Skeletal muscle satellite cell (primary cell): ENCODE measurements at regions not wholly inside any gene's neighbourhood (a gene's known extent, or its start where the extent isn't known, plus 50 kb on each side); places are given as distances from the start of the nearest gene placed in this dataset.

ENCODE experiments used
- H3K27me3 ChIP-seq: 2 replicates; pipeline ENCODE4 v1.7.0; 2013; ENCODE audit warnings: low read length; ENCODE audit not compliant: control insufficient read depth, insufficient read depth
- H3K36me3 ChIP-seq: 2 replicates; pipeline ENCODE4 v1.7.0; 2013; ENCODE audit warnings: mild to moderate bottlenecking, control low read depth, low read length; ENCODE audit not compliant: insufficient read depth
- H3K4me1 ChIP-seq: 2 replicates; pipeline ENCODE4 v1.7.0; 2013; ENCODE audit warnings: low read length; ENCODE audit not compliant: control insufficient read depth, insufficient read depth
- H3K4me2 ChIP-seq: 2 replicates; pipeline ENCODE4 v1.7.0; 2013; ENCODE audit warnings: mild to moderate bottlenecking, low read length
- H3K4me3 ChIP-seq: 2 replicates; pipeline ENCODE4 v1.7.0; 2013; ENCODE audit warnings: low read length
- H3K9ac ChIP-seq: 2 replicates; pipeline ENCODE4 v1.7.0; 2013; ENCODE audit warnings: mild to moderate bottlenecking, low read depth, low read length, moderate library complexity
- H3K9me3 ChIP-seq: replicated peaks from 2 replicates; pipeline ENCODE4 v1.7.0; 2013; ENCODE audit warnings: mild to moderate bottlenecking, control low read depth, low read length

- Histone ChIP-seq H3K4me1 (peaks cover 11% of the 10 kb centered on the region), H3K9ac (no peak overlapping the region), H3K9me3 (no peaks in the 10 kb centered on the region), H3K4me3 (no peak overlapping the region), H3K36me3 (no peaks in the 10 kb centered on the region), H3K27me3 (no peaks in the 10 kb centered on the region), H3K4me2 (no peak overlapping the region)
These were observed 273.7 kb upstream of the AMIGO2 start for GRCh38 chr12:47353508-47353907.

GRCh38 chr12:47352067-47352466 is 272.3 kb upstream of the AMIGO2 start:
- Histone ChIP-seq H3K4me1 (peaks cover 11% of the 10 kb centered on the region), H3K4me3 (no peak overlapping the region), H3K9me3 (no peaks in the 10 kb centered on the region), H3K36me3 (no peaks in the 10 kb centered on the region), H3K9ac (no peak overlapping the region), H3K27me3 (no peaks in the 10 kb centered on the region), H3K4me2 (no peak overlapping the region)

- Histone ChIP-seq H3K9me3 (no peaks in the 10 kb centered on the region), H3K4me1 (peaks cover 10% of the 10 kb centered on the region)
These were observed 271.8 kb upstream of the AMIGO2 start for GRCh38 chr12:47351526-47351925.

GRCh38 chr12:47350062-47350408 is 270.3 kb upstream of the AMIGO2 start:
- Histone ChIP-seq H3K36me3 (no peaks in the 10 kb centered on the region), H3K9me3 (no peaks in the 10 kb centered on the region), H3K4me3 (no peak overlapping the region), H3K4me1 (peaks cover 4% of the 10 kb centered on the region), H3K4me2 (no peak overlapping the region), H3K9ac (no peak overlapping the region), H3K27me3 (no peaks in the 10 kb centered on the region)

More at GRCh38 chr12:47351526-47351925, 271.8 kb upstream of the AMIGO2 start:
- Histone ChIP-seq H3K4me2 (no peak overlapping the region), H3K36me3 (no peaks in the 10 kb centered on the region), H3K9ac (no peak overlapping the region), H3K27me3 (no peaks in the 10 kb centered on the region), H3K4me3 (no peak overlapping the region)

- peaks cover 4% of the 10 kb centered on the region for H3K4me1 ChIP-seq
- H3K27me3 ChIP-seq: no peaks in the 10 kb centered on the region
- H3K4me2 ChIP-seq: no peak overlapping the region
- H3K36me3 ChIP-seq: no peaks in the 10 kb centered on the region
- H3K9ac ChIP-seq: no peak overlapping the region
- H3K9me3 ChIP-seq: no peaks in the 10 kb centered on the region
- no peak overlapping the region for H3K4me3 ChIP-seq
These were observed 269.6 kb upstream of the AMIGO2 start for GRCh38 chr12:47349137-47350061.

- Histone ChIP-seq H3K4me2 (no peak overlapping the region), H3K9me3 (no peaks in the 10 kb centered on the region), H3K4me1 (peaks cover 8% of the 10 kb centered on the region), H3K4me3 (no peak overlapping the region), H3K36me3 (no peaks in the 10 kb centered on the region), H3K9ac (no peak overlapping the region), H3K27me3 (no peaks in the 10 kb centered on the region)
These were observed 268.4 kb upstream of the AMIGO2 start for GRCh38 chr12:47348206-47348605.

- Histone ChIP-seq H3K4me1 (peaks cover 8% of the 10 kb centered on the region), H3K36me3 (no peaks in the 10 kb centered on the region), H3K9me3 (no peaks in the 10 kb centered on the region), H3K9ac (no peak overlapping the region), H3K27me3 (no peaks in the 10 kb centered on the region), H3K4me2 (no peak overlapping the region), H3K4me3 (no peak overlapping the region)
These were observed 266.7 kb upstream of the AMIGO2 start for GRCh38 chr12:47346251-47347019.

GRCh38 chr12:47343684-47344567 is 264.2 kb upstream of the AMIGO2 start:
- peaks cover 8% of the 10 kb centered on the region for H3K4me1 ChIP-seq
- no peaks in the 10 kb centered on the region for H3K27me3 ChIP-seq

GRCh38 chr12:47340411-47341015 is 260.8 kb upstream of the AMIGO2 start:
- Histone ChIP-seq H3K9ac (no peak overlapping the region), H3K4me2 (no peak overlapping the region), H3K4me1 (peaks cover 8% of the 10 kb centered on the region), H3K36me3 (no peaks in the 10 kb centered on the region), H3K9me3 (no peaks in the 10 kb centered on the region), H3K27me3 (no peaks in the 10 kb centered on the region), H3K4me3 (no peak overlapping the region)

More at GRCh38 chr12:47343684-47344567, 264.2 kb upstream of the AMIGO2 start:
- no peaks in the 10 kb centered on the region for H3K9me3 ChIP-seq
- H3K36me3 ChIP-seq: no peaks in the 10 kb centered on the region
- H3K4me3 ChIP-seq: no peak overlapping the region
- no peak overlapping the region for H3K4me2 ChIP-seq
- no peak overlapping the region for H3K9ac ChIP-seq

GRCh38 chr12:47337581-47337980 is 257.8 kb upstream of the AMIGO2 start:
- no peaks in the 10 kb centered on the region for H3K36me3 ChIP-seq
- H3K4me2 ChIP-seq: no peak overlapping the region
- no peak overlapping the region for H3K9ac ChIP-seq
- H3K9me3 ChIP-seq: no peaks in the 10 kb centered on the region
- no peak overlapping the region for H3K4me3 ChIP-seq
- H3K4me1 ChIP-seq: peaks cover 4% of the 10 kb centered on the region
- H3K27me3 ChIP-seq: no peaks in the 10 kb centered on the region
